ENCODE measurements at regions not wholly inside any gene's neighbourhood (a gene's known extent, or its start where the extent isn't known, plus 50 kb on each side); places are given as distances from the start of the nearest gene placed in this dataset.

- no peak for DNase-seq (ENCODE audit: low read depth in 1 of 2, low spot score in 1 of 2)
These were observed 480.2 kb upstream of the CELF4 start for GRCh38 chr18:38045845-38046244.

GRCh38 chr18:38042211-38042890, 476.8 kb upstream of the CELF4 start:
- no peak for DNase-seq (ENCODE audit: low read depth in 1 of 2, low spot score in 1 of 2)

GRCh38 chr18:38038242-38038641, 472.6 kb upstream of the CELF4 start:
- DNase-seq (ENCODE audit: low read depth in 1 of 2, low spot score in 1 of 2) = no peak

GRCh38 chr18:38035193-38035592, 469.6 kb upstream of the CELF4 start:
- no peak for DNase-seq (ENCODE audit: low read depth in 1 of 2, low spot score in 1 of 2)

- no peak for DNase-seq (ENCODE audit: low read depth in 1 of 2, low spot score in 1 of 2)
These were observed 467.7 kb upstream of the CELF4 start for GRCh38 chr18:38033282-38033681.

- no peak for DNase-seq (ENCODE audit: low read depth in 1 of 2, low spot score in 1 of 2)
These were observed 466.9 kb upstream of the CELF4 start for GRCh38 chr18:38032516-38032915.

GRCh38 chr18:38028946-38029345, 463.3 kb upstream of the CELF4 start:
- no peak for DNase-seq (ENCODE audit: low read depth in 1 of 2, low spot score in 1 of 2)

- DNase-seq (ENCODE audit: low read depth in 1 of 2, low spot score in 1 of 2) = no peak
These were observed 459.9 kb upstream of the CELF4 start for GRCh38 chr18:38025433-38026038.

- DNase-seq (ENCODE audit: low read depth in 1 of 2, low spot score in 1 of 2) = no peak
These were observed 458.3 kb upstream of the CELF4 start for GRCh38 chr18:38023871-38024270.

GRCh38 chr18:38022234-38022633, 456.6 kb upstream of the CELF4 start:
- no peak for DNase-seq (ENCODE audit: low read depth in 1 of 2, low spot score in 1 of 2)

GRCh38 chr18:38019292-38019691, 453.7 kb upstream of the CELF4 start:
- DNase-seq (ENCODE audit: low read depth in 1 of 2, low spot score in 1 of 2) = no peak

GRCh38 chr18:38010971-38011857, 445.6 kb upstream of the CELF4 start:
- no peak for DNase-seq (ENCODE audit: low read depth in 1 of 2, low spot score in 1 of 2)

- no peak for DNase-seq (ENCODE audit: low read depth in 1 of 2, low spot score in 1 of 2)
These were observed 444.4 kb upstream of the CELF4 start for GRCh38 chr18:38010037-38010436.

GRCh38 chr18:38009320-38009719, 443.7 kb upstream of the CELF4 start:
- no peak for DNase-seq (ENCODE audit: low read depth in 1 of 2, low spot score in 1 of 2)

GRCh38 chr18:38007676-38008330, 442.2 kb upstream of the CELF4 start:
- no peak for DNase-seq (ENCODE audit: low read depth in 1 of 2, low spot score in 1 of 2)

GRCh38 chr18:38007026-38007425, 441.4 kb upstream of the CELF4 start:
- no peak for DNase-seq (ENCODE audit: low read depth in 1 of 2, low spot score in 1 of 2)

- DNase-seq (ENCODE audit: low read depth in 1 of 2, low spot score in 1 of 2) = no peak
These were observed 440.9 kb upstream of the CELF4 start for GRCh38 chr18:38006541-38006940.

GRCh38 chr18:37997695-37998094, 432.1 kb upstream of the CELF4 start:
- no peak for DNase-seq (ENCODE audit: low read depth in 1 of 2, low spot score in 1 of 2)

GRCh38 chr18:37987901-37988300, 422.3 kb upstream of the CELF4 start:
- DNase-seq (ENCODE audit: low read depth in 1 of 2, low spot score in 1 of 2) = no peak

GRCh38 chr18:37986665-37987064, 421.1 kb upstream of the CELF4 start:
- DNase-seq (ENCODE audit: low read depth in 1 of 2, low spot score in 1 of 2) = no peak

GRCh38 chr18:37985126-37985525, 419.5 kb upstream of the CELF4 start:
- no peak for DNase-seq (ENCODE audit: low read depth in 1 of 2, low spot score in 1 of 2)

GRCh38 chr18:37980556-37980955, 415.0 kb upstream of the CELF4 start:
- no peak for DNase-seq (ENCODE audit: low read depth in 1 of 2, low spot score in 1 of 2)

Data from stimulated activated CD4-positive, alpha-beta T cell treated with anti-CD3 and anti-CD28 coated beads, Interleukin-15, amount 100 ng/mL, for 1 hour (primary cell).